Breast epithelium (tissue), 3 donors: ENCODE measurements at regions not wholly inside any gene's neighbourhood (a gene's known extent, or its start where the extent isn't known, plus 50 kb on each side); places are given as distances from the start of the nearest gene placed in this dataset.

Experiments
- CTCF ChIP-seq, 3 donors: fragments of 450-650 bp; IDR thresholded peaks; one replicate each; pipeline ENCODE4 v1.5.1; 2016 to 2017; ENCODE audit warnings: antibody characterized with exemption in 3 of 3, mild to moderate bottlenecking in 3 of 3, moderate library complexity in 3 of 3
- POLR2A ChIP-seq: fragments of 450-650 bp; IDR thresholded peaks from one replicate; pipeline ENCODE4 v1.6.1; 2016; ENCODE audit warnings: antibody characterized with exemption, mild to moderate bottlenecking, moderate library complexity

- TF ChIP-seq CTCF (IDR thresholded peaks at IDR 0.05) = no peak
- TF ChIP-seq POLR2A = no peak
Measured at GRCh38 chrX:19270727-19271126, 73.0 kb upstream of the PDHA1 start.
